Left ventricle myocardium inferior (tissue), 1 donor: ENCODE measurements at regions not wholly inside any gene's neighbourhood (a gene's known extent, or its start where the extent isn't known, plus 50 kb on each side); places are given as distances from the start of the nearest gene placed in this dataset.

ENCODE experiments used
- DNase-seq: peaks from one replicate; pipeline ENCODE4 v3.0.0-alpha.2; 2020
- H3K27ac ChIP-seq: fragments of 200-600 bp; replicated peaks from 2 replicates; pipeline ENCODE4 v1.8.0; 2021
- H3K27me3 ChIP-seq: fragments of 200-600 bp; 2 replicates; pipeline ENCODE4 v1.8.0; 2021; ENCODE audit warnings: low read depth
- H3K36me3 ChIP-seq: fragments of 200-600 bp; 2 replicates; pipeline ENCODE4 v1.8.0; 2021
- H3K4me1 ChIP-seq: fragments of 200-600 bp; 2 replicates; pipeline ENCODE4 v1.8.0; 2021
- H3K4me3 ChIP-seq: fragments of 200-600 bp; 2 replicates; pipeline ENCODE4 v1.8.0; 2021; ENCODE audit warnings: mild to moderate bottlenecking, moderate library complexity
- H3K9me3 ChIP-seq: fragments of 200-600 bp; replicated peaks from 2 replicates; pipeline ENCODE4 v1.8.0; 2021
- CTCF ChIP-seq: fragments of 200-600 bp; IDR thresholded peaks from 2 replicates; pipeline ENCODE4 v1.8.0; 2021; ENCODE audit warnings: antibody characterized with exemption, mild to moderate bottlenecking, borderline replicate concordance
- intact Hi-C: fragments of 100-400 bp; cut with micrococcal nuclease; formaldehyde crosslinking; loops from one replicate; pipeline ENCODE4 v1.11.0; 2022
- donor health status: DM: no; HTN: yes; CAD: no; lungs with severe emphysema.

DNA sequence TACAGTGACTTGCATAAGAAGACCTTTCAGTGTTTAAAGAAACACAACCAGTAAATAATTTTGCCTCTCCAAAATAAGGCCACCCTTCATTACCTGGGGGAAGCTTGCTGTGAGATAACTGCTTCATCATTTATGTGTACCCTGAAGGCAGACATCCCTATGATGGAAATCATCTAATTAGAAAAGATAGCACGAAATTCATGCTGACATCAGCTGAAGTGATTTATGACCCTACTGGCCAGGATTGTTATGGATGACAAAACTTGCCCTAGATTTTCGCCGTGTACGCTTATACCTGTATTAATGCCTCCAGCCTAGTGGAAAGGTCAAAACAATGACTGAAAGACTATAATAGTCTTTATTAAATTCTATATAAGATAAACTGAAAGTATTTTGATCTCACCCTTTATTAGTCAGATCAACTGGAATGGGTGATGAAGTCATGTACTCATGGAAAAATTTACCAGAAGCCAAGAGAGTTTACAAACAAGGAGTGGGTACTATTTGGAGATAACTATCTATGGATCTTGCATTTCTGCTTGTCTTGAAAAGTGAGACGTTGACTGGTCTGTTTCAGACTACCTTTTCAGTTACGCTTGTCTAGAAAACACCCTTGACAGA, 114.2 kb downstream of the PPP1R3A start:
- H3K9me3 ChIP-seq: no peaks in the 10 kb centered on the region

GRCh38 chr7:113801751-113802150, 117.1 kb downstream of the PPP1R3A start:
- no peak for DNase-seq
- no peak for TF ChIP-seq CTCF
- Histone ChIP-seq H3K9me3 (no peaks in the 10 kb centered on the region), H3K4me1 (no peaks in the 10 kb centered on the region), H3K27ac (no peak overlapping the region), H3K36me3 (no peaks in the 10 kb centered on the region), H3K4me3 (no peak overlapping the region), H3K27me3 (no peaks in the 10 kb centered on the region)
- intact Hi-C loops: no loop called here

More for the DNA sequence above, 114.2 kb downstream of the PPP1R3A start:
- Histone ChIP-seq H3K27me3 (no peaks in the 10 kb centered on the region), H3K36me3 (no peaks in the 10 kb centered on the region), H3K27ac (no peak overlapping the region), H3K4me3 (no peak overlapping the region), H3K4me1 (no peaks in the 10 kb centered on the region)
- intact Hi-C loops: no loop called here
- DNase-seq: no peak
- TF ChIP-seq CTCF: no peak

DNA sequence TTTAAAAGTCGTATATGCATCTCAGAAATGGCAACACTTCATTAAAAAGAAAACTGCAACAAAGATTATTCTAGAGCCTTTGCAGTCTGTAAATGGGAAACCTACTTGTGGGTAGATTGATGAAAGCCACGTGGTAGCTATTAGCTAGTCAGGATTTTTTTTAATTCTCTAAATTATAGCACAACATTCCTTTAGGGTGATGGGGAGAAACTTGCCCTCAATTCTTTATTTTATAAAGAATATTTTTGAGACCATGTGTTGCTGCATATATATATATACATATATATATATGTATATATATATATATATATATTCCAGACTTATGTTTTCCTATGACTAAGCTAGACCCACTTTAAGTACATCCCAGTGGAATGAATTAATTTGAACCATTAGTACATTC, 118.0 kb downstream of the PPP1R3A start:
- no peak overlapping the region for H3K27ac ChIP-seq
- no peaks in the 10 kb centered on the region for H3K36me3 ChIP-seq
- no peak for TF ChIP-seq CTCF
- H3K27me3 ChIP-seq: no peaks in the 10 kb centered on the region
- H3K9me3 ChIP-seq: no peaks in the 10 kb centered on the region
- H3K4me3 ChIP-seq: no peak overlapping the region
- DNase-seq: no peak
- intact Hi-C loops: no loop called here
- no peaks in the 10 kb centered on the region for H3K4me1 ChIP-seq

DNA sequence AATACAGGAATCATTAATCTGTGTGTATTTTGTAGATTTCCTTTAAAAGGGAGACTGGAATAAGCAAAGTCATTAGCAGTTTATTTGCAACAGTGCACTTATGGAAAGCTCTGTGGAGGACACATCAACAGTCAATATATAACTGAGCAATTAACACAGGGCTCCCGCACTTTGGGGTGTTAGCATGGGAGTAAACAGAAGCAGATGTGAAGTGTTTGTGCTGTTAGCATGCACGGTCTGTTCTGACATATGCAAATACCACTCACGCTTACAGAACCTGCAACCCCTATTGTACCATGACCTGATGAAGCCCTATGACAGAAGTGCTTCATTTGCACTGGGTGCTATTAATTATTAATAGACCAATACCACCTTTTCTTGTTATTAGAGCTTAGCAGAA, 118.9 kb downstream of the PPP1R3A start:
- H3K9me3 ChIP-seq: no peaks in the 10 kb centered on the region
- no peaks in the 10 kb centered on the region for H3K36me3 ChIP-seq
- intact Hi-C loops: no loop called here
- DNase-seq: no peak
- H3K27ac ChIP-seq: no peak overlapping the region
- H3K4me3 ChIP-seq: no peak overlapping the region
- no peaks in the 10 kb centered on the region for H3K4me1 ChIP-seq
- H3K27me3 ChIP-seq: no peaks in the 10 kb centered on the region
- TF ChIP-seq CTCF: no peak

GRCh38 chr7:113797420-113798010, 121.3 kb downstream of the PPP1R3A start:
- no peaks in the 10 kb centered on the region for H3K27me3 ChIP-seq
- no peak for DNase-seq
- H3K27ac ChIP-seq: no peak overlapping the region
- TF ChIP-seq CTCF: no peak
- no peaks in the 10 kb centered on the region for H3K36me3 ChIP-seq
- no peak overlapping the region for H3K4me3 ChIP-seq
- no peaks in the 10 kb centered on the region for H3K4me1 ChIP-seq
- H3K9me3 ChIP-seq: no peaks in the 10 kb centered on the region
- intact Hi-C loops: no loop called here
